ENCODE measurements at regions not wholly inside any gene's neighbourhood (a gene's known extent, or its start where the extent isn't known, plus 50 kb on each side); places are given as distances from the start of the nearest gene placed in this dataset.

GRCh38 chr2:234808907-234809306 lies 142.9 kb upstream of the SH3BP4 start:
- TF ChIP-seq ZNF140 (tag by site-specific recombination; IDR thresholded peaks at IDR 0.05): no peak
- no peak for TF ChIP-seq TCF7L2 (IDR thresholded peaks at IDR 0.05; ENCODE audit: borderline replicate concordance, low read depth, low read length)
- TF ChIP-seq ZBTB11 (tag by site-specific recombination; conservative IDR thresholded peaks at IDR 0.05; ENCODE audit: low read depth): no peak
- TF ChIP-seq ZNF558 (tag by site-specific recombination; IDR thresholded peaks at IDR 0.05): no peak
- TF ChIP-seq ZNF350 (tag by site-specific recombination; IDR thresholded peaks at IDR 0.05): no peak
- no peak for TF ChIP-seq CTCF (tag by site-specific recombination; IDR thresholded peaks at IDR 0.05)
- TF ChIP-seq ZNF645 (tag by site-specific recombination; IDR thresholded peaks at IDR 0.05): no peak
- no peak for TF ChIP-seq SP2 (tag by site-specific recombination; IDR thresholded peaks at IDR 0.05)
- TF ChIP-seq ZNF311 (tag by site-specific recombination; IDR thresholded peaks at IDR 0.05; ENCODE audit: borderline replicate concordance): no peak

All from HEK293 (cell line).